Left colon (tissue), 2 donors: ENCODE measurements at regions not wholly inside any gene's neighbourhood (a gene's known extent, or its start where the extent isn't known, plus 50 kb on each side); places are given as distances from the start of the nearest gene placed in this dataset.
"Not testable (repeated sequence)": the region's sequence is repeated elsewhere in the genome, so short reads cannot be mapped to it uniquely, and the experiment has no call there.

Source experiments
- ATAC-seq: fragments of 200-7000 bp; cut with Tn5 transposase; one replicate; pipeline ENCODE4 v1.9.1; 2020; ENCODE audit warnings: mild to moderate bottlenecking, moderate library complexity
- DNase-seq, 2 donors: peaks; one replicate each; pipeline ENCODE4 v3.0.0-alpha.2; 2020
- intact Hi-C, 2 donors: fragments of 100-400 bp; cut with DNase I in 1 of 2; cut with micrococcal nuclease in 1 of 2; formaldehyde crosslinking; loops; one replicate each; pipeline versions ENCODE4 v1.11.2 to v1.14.0; 2022; cut with DNase I, micrococcal nuclease
- donor health status: DM: no; HTN: no; CAD: no.
- donor health status: DM: yes; HTN: yes; CAD: no.

GRCh38 chr2:22359071-22359672, 1025.8 kb upstream of the KLHL29 start:
- ATAC-seq (no peak), DNase-seq (no peak)
- intact Hi-C loops = no loop called here

GRCh38 chr2:22360735-22361374, 1024.1 kb upstream of the KLHL29 start:
- no peak for DNase-seq
- intact Hi-C loops = no loop called here
- ATAC-seq = no peak

GRCh38 chr2:22361571-22361970, 1023.4 kb upstream of the KLHL29 start:
- intact Hi-C loops = no loop called here
- DNase-seq (no peak), ATAC-seq (no peak)

- intact Hi-C loops = no loop called here
- DNase-seq (no peak), ATAC-seq (no peak)
These were observed 1009.9 kb upstream of the KLHL29 start for GRCh38 chr2:22375096-22375495.

GRCh38 chr2:22377268-22377667, 1007.7 kb upstream of the KLHL29 start:
- DNase-seq (no peak), ATAC-seq (no peak)
- intact Hi-C loops = no loop called here

- no peak for ATAC-seq
- no peak for DNase-seq
- intact Hi-C loops = no loop called here
These were observed 1002.4 kb upstream of the KLHL29 start for GRCh38 chr2:22382479-22383169.

GRCh38 chr2:22397847-22398246, 987.1 kb upstream of the KLHL29 start:
- ATAC-seq (no peak), DNase-seq (no peak)
- intact Hi-C loops = no loop called here

- DNase-seq = no peak
- ATAC-seq = no peak
- intact Hi-C loops = no loop called here
These were observed 981.2 kb upstream of the KLHL29 start for GRCh38 chr2:22403748-22404147.

GRCh38 chr2:22406625-22407024, 978.4 kb upstream of the KLHL29 start:
- intact Hi-C loops = no loop called here

GRCh38 chr2:22420076-22420475, 964.9 kb upstream of the KLHL29 start:
- DNase-seq (no peak), ATAC-seq (no peak)
- intact Hi-C loops = no loop called here

More at GRCh38 chr2:22406625-22407024, 978.4 kb upstream of the KLHL29 start:
- ATAC-seq (no peak), DNase-seq (no peak)

GRCh38 chr2:22442051-22442450, 942.9 kb upstream of the KLHL29 start:
- intact Hi-C loops = no loop called here
- DNase-seq (no peak), ATAC-seq (no peak)

- DNase-seq (no peak), ATAC-seq (no peak)
- intact Hi-C loops = no loop called here
These were observed 940.7 kb upstream of the KLHL29 start for GRCh38 chr2:22444281-22444680.

- intact Hi-C loops = no loop called here
- no peak for ATAC-seq
- DNase-seq = no peak
These were observed 935.3 kb upstream of the KLHL29 start for GRCh38 chr2:22449696-22450095.

GRCh38 chr2:22450831-22451230, 934.1 kb upstream of the KLHL29 start:
- no peak for ATAC-seq
- intact Hi-C loops = no loop called here
- no peak for DNase-seq

- DNase-seq (no peak), ATAC-seq (no peak)
- intact Hi-C loops = no loop called here
These were observed 930.0 kb upstream of the KLHL29 start for GRCh38 chr2:22454826-22455485.

- ATAC-seq (no peak), DNase-seq (no peak)
- intact Hi-C loops = no loop called here
These were observed 926.5 kb upstream of the KLHL29 start for GRCh38 chr2:22458440-22458839.

GRCh38 chr2:22475103-22475502, 909.9 kb upstream of the KLHL29 start:
- ATAC-seq, intact Hi-C loops, DNase-seq: not testable (repeated sequence)

- ATAC-seq = no peak
- DNase-seq = no peak
- intact Hi-C loops = no loop called here
These were observed 906.6 kb upstream of the KLHL29 start for GRCh38 chr2:22478329-22478728.

GRCh38 chr2:22481486-22482259, 903.3 kb upstream of the KLHL29 start:
- DNase-seq = no peak

More at GRCh38 chr2:22481486-22482259, 903.3 kb upstream of the KLHL29 start:
- ATAC-seq = no peak
- intact Hi-C loops = no loop called here
